Fibroblast of lung (primary cell): ENCODE measurements at regions not wholly inside any gene's neighbourhood (a gene's known extent, or its start where the extent isn't known, plus 50 kb on each side); places are given as distances from the start of the nearest gene placed in this dataset.

ENCODE experiments used
- EZH2 ChIP-seq: IDR thresholded peaks from 2 replicates; pipeline ENCODE4 v1.5.1; 2012; ENCODE audit warnings: low read length, control low read depth, mild to moderate bottlenecking; ENCODE audit errors: missing control alignments
- TF ChIP-seq, protein P1 (sequence below), 2 donors: IDR thresholded peaks in 1 of 2; conservative IDR thresholded peaks in 1 of 2; 1 replicate in 1 of 2; 2 replicates in 1 of 2; pipeline ENCODE4 v1.5.1; 2011 to 2012; ENCODE audit warnings: low read length in 2 of 2, control low read depth in 1 of 2, inconsistent platforms in 1 of 2, low read depth in 1 of 2, mild to moderate bottlenecking in 1 of 2

DNA sequence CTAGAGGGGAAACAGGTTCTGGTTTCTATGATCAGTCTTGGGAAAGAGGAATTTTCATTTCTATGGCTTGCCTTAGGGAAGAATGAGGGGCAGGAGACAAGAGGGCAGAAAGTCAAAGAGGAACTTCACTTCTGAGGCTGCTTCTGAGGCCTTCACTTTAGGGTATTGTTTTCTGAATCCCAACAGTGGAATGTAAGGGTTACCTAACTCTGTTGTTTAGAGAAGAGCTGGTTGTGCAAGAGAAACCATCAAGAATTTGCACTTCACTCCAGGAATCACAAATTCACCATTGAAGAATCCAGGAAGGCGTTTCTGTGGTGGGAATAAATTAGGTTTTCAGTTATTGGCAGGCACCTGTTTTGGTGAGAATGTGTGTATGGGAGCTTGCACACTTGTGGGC, 126.7 kb upstream of the AMOT start:
- TF ChIP-seq, protein P1, sequence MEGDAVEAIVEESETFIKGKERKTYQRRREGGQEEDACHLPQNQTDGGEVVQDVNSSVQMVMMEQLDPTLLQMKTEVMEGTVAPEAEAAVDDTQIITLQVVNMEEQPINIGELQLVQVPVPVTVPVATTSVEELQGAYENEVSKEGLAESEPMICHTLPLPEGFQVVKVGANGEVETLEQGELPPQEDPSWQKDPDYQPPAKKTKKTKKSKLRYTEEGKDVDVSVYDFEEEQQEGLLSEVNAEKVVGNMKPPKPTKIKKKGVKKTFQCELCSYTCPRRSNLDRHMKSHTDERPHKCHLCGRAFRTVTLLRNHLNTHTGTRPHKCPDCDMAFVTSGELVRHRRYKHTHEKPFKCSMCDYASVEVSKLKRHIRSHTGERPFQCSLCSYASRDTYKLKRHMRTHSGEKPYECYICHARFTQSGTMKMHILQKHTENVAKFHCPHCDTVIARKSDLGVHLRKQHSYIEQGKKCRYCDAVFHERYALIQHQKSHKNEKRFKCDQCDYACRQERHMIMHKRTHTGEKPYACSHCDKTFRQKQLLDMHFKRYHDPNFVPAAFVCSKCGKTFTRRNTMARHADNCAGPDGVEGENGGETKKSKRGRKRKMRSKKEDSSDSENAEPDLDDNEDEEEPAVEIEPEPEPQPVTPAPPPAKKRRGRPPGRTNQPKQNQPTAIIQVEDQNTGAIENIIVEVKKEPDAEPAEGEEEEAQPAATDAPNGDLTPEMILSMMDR (conservative IDR thresholded peaks at IDR 0.05 in 1 of 2, IDR thresholded peaks at IDR 0.05 in 1 of 2; ENCODE audit: low read depth in 1 of 2, low read length in 2 of 2) = no peak
- TF ChIP-seq EZH2 = no peak
